ENCODE measurements at regions not wholly inside any gene's neighbourhood (a gene's known extent, or its start where the extent isn't known, plus 50 kb on each side); places are given as distances from the start of the nearest gene placed in this dataset.

GRCh38 chr14:100674897-100675619, 51.6 kb upstream of the DLK1 start:
- DNase-seq: no peak

- DNase-seq: no peak
Observed at GRCh38 chr14:100675699-100676684, 50.7 kb upstream of the DLK1 start.
